CD4-positive, alpha-beta T cell treated with Interleukin-17A for 1 hour (primary cell): ENCODE measurements at regions not wholly inside any gene's neighbourhood (a gene's known extent, or its start where the extent isn't known, plus 50 kb on each side); places are given as distances from the start of the nearest gene placed in this dataset.

Experiments
- DNase-seq: peaks from one replicate; pipeline ENCODE4 v3.0.0-alpha.2; 2020

DNA sequence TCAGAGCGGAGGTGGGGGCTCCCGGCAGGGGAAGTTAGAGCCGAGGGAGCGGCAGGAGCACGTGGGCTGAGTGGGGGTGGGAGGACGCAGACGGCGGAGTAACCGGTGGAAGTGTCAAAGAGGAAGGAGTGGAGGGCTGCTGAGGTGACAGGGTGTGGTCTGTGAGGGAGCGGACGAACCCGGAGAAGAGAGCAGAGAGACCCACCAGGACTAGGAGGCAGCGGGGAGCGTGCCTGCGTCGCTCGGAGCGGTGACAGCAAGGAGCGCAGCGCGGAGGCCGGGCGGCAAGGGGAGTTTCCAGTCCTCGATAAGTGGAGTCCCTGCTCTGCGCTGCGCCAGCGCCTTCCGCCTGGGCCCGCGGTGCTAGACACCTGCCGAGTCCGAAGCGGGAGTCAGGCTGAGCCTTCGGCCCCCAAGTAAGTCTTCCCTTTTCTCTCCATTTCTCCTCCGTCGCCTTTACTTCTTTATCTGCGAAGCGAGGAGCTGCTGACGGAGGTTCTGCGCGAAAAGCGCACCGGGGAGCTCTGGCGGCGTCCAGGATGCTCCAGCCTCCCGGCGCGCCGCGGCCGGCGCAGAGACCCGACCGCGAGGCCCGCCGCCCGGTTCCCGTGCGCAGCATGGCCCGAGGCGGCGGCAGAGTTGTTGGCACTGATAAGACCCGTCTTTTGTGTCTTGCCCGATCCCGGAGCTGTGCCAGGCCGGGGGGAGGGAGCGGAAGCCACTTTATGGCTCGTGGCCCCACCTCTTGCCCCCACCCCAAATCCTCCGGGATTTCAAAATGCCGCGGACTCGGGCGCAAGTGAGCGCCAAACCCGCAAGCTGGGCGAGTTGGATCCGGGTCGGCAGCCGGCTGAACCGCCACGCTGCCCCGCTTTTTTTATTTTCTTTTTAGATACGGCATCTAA lies 533.0 kb upstream of the SEMA6D start:
- no peak for DNase-seq

DNA sequence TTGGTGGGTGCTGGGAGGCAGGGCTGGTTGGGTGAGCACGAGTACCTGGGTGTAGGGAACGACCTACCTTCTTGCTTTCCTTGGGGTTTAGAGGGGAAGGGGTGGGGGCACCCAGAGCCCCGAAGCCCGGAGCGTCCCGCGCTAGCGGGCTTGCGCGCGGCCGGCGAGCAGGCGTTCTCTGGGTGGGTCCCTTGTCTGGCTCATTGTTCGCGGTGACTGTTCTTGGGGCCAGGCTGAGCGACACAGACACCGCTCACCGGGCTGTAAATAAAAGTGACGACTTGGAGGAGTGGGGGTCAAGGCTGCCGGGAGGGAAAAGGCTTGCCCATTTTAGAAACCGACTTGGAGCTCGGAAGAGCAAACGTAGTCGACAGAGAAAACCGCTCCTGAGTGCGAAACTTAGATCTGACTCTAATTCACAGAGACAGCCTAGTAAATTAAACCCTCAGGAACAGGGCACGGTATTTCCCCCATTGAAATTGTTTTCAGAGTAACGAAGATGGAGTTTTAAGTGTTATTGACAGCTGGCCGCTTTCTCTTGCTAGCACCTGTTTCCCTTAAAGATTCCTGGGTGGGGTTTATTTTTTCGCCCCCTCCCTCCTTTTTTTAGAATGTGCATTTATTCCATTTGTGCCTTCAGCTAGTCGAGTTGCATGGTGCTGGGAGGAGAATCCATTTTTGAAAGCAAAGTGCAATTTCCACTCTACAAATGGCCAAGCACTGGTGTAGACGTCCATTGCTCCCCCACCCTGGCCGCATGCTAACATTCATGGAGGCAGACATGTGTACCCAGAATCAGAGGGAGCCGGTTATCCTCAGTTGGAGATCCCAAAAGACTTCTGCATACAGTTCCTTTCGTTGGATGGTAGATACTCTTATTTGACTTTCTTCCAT lies 532.1 kb upstream of the SEMA6D start:
- DNase-seq: no peak

DNA sequence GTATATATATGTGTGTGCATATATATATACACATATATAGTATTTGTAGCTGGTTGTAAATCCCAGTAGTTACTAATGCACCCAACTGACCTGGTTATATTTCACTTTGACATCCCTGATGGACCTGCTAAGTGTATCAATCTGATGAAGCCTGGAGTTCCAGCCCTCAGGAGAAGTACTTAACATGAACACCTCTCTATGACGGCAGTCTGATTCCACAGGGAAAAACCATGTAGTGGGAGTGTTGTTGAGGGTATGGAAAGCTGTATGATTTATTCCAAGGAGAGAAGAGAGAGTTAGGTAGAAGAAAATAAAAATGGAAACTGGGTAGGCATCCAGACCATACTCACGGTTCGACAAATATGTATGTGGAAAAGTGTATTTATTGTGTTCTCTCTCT lies 531.2 kb upstream of the SEMA6D start:
- no peak for DNase-seq

DNA sequence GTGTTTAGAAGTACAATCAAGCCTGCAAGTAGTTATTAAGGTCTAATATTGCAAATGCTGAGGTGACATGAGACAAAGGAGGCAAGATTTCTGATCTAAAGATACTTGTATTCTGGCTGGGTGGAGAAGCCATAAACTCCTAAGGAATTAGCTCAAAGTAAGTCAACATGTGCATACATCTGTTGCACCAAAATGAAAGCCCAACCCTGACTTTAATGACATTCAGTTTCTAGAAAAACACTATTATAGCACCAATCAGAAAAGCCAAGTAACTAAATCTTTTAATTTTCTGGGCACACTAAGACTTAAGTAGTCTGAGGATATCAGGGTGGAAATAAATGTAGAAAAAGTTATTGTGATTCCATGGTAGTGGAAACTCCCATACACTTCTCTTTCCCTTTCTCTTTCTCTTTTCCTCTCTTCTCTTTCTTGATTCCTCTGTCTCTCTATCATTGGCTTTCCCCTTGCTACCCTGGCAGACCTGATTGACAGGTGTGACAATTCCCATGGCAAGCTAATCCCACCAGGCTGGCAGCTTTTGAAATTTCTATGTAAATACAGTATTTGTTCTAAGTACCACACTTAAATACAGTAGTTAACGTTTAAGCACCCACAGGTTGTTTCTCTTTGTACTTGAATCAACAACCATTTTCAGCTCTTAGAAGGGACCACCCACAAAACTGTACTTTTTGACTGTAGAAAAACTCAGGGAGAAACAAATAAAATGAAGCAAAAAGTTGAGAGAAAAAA lies 528.4 kb upstream of the SEMA6D start:
- DNase-seq: no peak

DNA sequence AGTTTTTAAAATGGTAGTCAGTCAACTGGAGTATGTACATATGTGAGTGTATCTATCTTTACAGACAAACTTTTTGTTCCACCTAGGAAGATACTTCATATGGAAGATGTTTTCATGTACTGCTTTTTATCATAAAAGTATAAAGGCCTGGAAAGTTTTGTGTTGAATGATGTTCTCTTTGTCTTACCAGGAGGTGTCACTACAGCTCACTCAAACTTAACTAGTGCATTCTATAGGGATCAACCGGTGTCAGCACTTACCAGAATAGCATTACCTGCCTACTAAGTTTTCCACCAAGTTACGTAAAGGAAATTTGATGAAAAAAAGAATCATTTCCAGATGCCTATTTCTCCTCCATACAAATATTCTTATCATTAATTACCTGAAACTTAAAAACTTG lies 522.6 kb upstream of the SEMA6D start:
- DNase-seq: no peak

DNA sequence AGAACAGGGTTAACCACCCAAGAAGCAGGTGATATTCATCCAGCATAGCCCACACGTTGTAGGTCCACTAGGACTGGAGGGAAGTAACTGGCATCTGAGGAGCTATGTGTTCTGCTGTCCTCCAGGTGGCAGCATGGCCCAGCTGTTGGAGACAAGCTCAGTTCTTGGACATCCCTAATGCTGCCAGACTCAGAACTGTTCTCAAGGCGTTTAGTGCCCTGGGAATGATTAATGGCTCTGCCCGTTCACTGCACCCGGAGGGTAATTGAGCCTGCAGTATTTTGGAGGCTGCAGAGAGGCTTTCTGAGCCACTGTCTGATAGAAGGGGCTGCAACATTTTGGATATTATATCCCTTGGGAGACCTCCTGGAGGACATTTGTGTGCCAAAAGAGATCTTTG lies 521.3 kb upstream of the SEMA6D start:
- peak; percentile 17 for DNase-seq

DNA sequence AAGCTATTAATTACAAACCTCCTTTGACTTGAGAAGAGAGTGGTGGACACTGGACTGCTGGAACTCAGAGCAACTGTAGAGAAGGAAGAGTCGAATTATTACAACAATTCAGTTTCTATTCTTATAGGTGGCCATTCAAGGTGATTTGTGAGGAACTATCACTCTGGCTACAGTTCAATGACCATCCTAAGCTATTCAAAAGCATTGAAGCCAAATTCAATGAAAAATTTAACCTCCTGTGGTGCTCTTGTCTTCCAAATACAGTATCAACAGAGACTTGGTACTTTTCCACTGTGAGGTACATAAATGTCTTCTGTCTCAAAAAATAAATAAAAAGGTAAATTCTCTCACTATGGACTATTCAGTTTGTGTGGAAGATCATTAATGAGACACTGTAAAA lies 513.3 kb upstream of the SEMA6D start:
- DNase-seq: no peak

DNA sequence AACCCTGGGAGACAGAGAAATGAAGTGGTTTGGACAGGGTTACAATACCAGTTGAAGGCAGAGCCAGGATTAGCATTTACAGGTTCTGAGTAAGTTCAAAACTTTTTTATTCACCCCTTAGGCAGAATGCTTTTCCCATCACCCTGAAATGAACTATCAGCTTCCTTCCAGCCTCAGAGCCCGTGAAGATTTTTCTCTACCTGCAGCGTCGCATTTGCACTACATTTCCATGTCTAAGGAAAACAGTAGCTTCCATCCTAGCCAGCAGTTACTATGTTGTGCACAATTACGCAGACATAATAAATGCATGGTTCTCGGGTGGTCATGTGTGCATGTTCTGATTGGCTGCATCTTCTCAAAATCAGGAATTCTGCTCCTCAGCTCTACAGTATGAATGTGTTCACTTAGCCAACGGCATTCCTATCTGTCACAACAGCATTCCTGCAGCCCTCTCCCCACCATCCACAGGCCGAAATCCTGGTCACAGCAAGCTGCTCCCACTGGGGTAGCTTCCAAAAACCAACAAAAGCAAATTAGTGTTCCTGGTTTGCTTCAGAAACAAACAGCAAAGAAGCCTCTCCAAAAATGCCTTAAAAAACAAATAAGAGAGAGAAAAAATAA lies 510.8 kb upstream of the SEMA6D start:
- DNase-seq: no peak

DNA sequence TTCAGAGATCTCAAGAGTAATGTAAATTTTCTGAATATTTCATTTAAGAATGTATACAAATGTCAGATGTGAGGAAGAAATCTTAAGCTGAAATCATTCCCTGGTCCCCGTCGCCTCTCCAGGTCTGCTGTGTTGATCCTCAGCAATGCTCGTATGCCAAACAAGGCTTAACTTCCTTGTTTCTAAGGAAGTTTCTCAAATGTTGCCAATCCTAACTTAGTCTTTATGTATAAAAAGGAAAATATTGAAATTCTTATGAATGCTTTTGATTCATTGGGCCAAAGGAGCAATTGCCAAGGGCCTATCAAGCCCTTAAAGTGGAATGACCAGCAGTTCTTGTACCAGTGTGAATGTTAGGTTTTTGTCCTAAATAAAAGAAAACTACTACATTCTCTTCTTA lies 507.7 kb upstream of the SEMA6D start:
- DNase-seq: no peak

DNA sequence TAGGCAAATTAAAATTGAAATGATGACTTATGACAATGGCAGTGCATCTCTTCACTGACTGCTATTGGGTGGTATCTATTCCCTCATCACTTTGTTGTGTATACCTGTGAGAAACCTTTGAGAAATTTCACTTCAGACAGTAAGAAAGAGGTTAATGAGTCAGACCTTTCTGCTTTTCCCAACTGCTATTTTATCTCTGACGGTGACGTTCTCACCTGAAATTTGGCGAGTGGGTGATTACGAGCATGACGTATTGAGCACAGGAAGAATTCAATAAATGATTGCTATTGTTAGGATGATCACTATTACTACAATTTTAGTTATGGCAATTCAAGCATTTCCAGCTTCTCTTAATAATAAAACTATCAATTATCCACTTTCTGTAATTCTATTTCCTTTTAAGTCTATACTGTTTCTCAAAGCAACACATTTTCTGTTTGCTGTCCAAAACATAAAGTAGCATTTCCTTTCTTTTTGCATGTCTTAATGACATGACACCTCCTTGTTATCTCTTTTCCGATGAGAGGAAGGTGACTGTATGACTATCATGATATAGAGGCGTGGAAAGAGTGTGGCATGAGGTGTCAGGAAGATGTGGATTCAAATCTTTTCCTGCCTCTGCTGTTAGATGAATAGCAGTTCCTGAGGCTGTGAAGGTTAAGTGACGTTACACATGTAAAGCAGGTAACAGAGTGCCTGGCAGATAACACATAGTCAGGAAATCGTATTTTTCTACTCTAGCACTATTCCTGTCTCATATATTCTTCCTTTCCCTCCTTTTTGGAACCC lies 504.9 kb upstream of the SEMA6D start:
- DNase-seq: no peak

DNA sequence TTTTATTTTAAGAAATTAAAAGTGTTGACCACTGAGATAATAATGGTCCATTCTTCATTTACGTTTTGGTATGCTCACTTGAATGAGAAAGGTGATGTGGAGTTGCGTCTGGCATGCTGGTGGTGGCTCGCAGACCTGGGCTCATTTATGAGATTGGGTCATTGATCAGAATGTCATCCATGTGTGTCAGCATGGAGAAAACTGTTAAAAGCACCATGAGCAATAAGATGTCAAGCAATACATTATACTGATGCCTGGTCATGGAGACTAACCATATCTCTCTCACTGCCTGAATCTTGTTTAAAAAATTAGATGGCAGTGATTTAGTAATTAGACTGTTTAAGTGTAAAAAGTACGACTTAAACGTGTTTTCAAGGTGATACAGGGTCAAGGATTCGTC lies 503.4 kb upstream of the SEMA6D start:
- DNase-seq: no peak

DNA sequence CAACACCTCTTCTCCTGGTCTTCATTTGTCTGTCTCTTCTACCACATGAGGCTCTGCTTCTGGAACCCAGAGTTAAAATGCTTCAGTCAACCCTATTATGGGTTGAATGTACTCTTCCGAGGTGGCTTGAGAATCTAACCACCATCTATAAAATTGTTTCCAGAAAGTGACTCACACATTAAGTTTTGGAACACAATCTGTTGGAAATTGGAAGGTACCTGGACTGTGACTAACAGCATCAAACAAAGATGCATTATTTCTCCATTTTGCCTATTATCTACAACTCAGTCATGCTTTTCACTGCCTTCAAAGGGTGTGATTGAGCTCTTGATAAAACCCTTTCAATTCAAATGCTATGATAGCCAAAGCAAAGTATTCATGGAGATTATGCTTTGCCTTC lies 499.0 kb upstream of the SEMA6D start:
- DNase-seq: no peak

DNA sequence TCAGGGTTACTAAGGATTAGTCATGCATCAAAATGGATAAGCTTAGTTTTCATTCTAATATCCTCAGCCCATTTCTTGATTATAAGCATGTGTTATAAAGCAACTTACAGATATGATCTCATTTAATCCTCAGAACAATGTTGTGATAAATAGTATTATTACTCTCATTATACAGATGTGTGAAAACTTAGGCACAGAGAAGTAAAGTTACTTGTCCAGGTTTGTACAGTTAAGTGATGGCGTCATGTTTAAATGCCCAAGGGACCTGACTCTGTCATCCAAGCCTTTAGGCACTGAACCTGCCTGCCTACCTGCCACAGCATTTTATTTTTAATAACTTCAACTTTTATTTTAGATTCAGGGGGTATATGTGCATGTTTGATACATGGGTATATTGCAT lies 472.9 kb upstream of the SEMA6D start:
- DNase-seq: no peak

DNA sequence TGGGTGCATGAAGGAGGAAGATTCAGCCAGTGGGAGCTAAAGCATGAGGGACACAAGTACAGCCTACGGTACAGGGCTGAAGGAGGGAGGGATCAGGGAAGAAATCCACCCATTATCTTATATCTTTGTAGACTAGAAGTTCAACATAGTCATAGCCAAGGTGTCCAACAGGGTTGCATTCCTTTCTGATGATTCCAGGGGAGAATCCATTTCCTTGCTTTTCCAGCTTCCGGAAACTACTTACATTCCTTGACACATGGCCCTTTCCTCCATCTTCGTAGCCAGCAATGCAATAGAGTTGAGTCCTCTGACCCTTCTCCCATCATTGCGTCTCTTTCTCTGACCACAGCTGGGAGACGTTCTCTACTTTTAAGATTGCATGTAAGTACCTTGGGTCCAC lies 471.0 kb upstream of the SEMA6D start:
- DNase-seq: no peak

DNA sequence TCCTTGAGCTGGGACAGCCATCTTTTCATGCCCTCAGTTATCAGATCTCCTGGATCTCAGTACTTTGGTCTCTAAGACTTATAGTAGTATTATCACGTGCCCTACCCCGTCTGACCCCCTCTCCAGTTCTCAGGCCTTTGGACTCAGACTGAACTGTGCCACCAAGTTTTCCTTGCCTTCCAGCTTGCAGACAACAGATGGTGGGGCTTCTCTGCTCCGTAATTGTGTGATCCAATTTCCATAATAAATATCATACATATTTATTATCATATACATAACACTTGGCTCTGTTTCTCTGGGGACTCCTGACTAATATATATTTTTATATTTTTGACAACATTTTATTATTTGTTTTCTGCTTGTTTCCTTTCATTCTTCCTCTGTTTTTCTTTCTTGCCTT lies 458.8 kb upstream of the SEMA6D start:
- no peak for DNase-seq

DNA sequence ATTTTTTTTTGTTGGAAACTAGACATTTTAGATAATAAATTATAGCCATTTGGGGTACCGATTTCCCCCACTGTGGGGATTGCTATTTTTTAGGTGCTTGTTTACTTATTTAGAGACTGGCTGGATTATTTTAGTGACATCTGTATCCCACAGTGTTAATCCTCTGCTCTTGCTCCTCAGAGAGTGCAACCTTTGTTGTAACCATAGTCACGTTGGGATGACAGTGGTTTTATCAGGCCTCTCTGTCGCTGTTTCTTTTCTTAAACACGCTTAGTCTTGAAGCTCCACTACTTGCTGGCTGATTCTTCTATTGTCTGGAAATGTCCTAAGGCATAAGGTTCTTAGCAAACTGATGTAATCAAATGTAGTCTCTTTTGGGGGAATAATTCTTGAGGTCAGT lies 451.6 kb upstream of the SEMA6D start:
- no peak for DNase-seq

DNA sequence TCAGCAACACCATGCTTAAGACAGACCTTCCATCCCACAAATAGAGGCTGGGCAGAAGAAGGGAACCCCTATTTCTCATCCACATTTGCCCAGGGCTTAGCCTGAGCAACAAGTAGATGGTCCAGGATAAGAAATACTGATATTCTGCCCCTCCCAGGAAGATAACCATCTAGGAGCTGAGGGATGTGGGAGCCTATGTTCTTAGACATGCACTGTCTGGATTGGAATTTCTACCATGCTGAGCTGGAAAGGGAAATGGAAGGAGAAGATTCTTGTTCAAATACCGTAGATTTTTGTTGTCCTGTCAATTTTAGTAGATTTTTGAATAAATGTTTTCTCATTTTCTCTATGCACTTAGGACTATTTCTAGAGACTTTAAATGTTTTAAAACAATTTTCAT lies 450.7 kb upstream of the SEMA6D start:
- no peak for DNase-seq

DNA sequence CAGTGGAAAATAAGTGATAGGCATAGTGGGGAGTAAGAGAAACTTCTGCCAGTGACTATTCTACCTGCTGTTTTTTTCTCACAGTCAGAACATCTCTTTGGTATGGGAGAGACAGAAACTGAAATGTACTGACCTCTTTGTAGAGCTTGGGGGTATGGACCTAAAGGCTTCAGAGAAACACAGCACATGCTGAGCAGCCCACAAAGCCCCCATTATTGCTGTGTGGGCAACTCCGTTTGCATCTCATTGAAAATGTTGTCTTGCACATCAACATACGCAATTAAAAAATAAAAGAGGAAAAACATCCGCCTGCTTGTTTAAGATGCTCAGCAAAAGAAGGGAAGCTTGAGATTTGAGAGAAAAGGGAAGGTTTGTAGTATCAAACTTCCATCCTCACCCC lies 443.4 kb upstream of the SEMA6D start:
- no peak for DNase-seq

DNA sequence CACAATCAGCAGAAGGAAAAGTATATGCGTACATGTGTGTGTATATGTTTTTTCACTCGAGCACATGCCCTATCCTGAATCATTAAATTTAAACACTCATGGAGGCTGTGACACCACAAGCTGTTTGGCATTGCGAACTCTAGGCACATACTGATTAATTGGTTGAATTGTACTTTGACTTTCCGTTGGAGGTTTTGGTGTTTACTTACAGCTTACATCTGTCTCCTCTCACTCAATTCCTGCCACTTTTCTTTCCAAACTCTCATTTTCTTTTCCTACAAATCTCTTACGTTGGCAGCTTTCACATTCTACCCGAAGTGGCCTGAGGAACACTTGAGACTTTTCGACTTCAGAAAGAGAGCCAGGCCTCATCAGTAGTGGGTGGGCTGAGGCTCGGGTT lies 434.1 kb upstream of the SEMA6D start:
- DNase-seq: no peak

DNA sequence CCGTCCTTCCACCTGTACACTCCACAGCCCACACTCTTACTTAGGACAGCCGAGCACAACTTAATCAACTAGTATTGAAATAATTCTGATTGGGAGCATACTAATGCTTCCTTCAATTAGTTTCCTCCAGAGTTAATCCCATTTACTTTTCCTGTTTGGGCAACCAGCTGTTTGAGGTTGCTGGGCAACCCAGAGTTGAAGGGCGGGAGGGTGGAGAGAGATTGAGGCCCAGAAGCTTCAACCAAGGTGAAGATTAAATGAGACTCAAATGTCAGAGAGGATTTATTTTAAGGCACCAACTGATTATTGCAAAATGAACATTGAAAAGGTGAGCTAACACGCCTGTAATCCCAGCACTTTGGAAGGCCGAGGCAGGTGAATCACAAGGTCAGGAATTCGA lies 428.5 kb upstream of the SEMA6D start:
- DNase-seq: no peak

DNA sequence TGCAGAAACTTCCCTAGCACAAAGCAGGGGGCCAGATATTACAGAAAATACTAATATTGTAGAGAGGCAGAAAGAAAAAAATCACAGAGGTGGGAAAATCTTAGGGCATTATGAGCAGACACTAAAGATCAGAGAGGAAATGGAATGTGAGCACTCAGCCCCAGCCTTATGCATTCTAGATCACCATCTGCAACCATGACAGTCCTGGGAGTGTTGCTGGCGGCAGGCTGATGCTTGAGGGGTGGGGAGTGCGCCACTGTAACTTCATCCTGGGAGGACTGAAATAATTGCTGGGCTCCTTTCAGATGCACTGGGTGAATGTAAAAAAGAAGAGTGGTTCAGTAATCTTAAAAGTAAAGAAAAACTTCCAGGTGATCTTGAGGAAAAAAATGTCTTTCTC lies 427.6 kb upstream of the SEMA6D start:
- no peak for DNase-seq

DNA sequence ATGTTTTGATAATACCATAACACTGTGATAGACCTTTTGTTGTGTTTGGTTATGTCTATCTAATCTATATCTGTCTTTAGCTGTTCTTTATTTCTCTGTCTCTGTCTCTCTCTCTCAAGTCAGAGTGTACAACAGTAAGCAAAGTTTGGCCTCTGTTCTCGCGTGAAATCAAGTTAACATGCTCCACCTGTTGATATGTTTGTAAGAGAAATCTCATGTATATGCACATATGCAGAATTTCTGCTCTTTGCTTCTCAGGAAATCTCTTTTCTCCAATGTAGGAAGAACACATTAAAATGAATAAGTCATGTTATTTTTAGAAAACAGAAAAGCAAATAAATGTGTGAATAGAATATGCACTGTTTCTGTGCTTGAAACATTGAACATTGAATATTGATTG lies 425.5 kb upstream of the SEMA6D start:
- DNase-seq: no peak
